ENCODE measurements at regions not wholly inside any gene's neighbourhood (a gene's known extent, or its start where the extent isn't known, plus 50 kb on each side); places are given as distances from the start of the nearest gene placed in this dataset.

GRCh38 chr6:17032590-17032987 is 69.3 kb upstream of the STMND1 start:
- intact Hi-C loops (cut with DNase I; ENCODE audit: low total_unique reads): no loop called here
- WGBS, 2 donors: 13 to 19% methylated on average over 3 of the region's 3 CpGs
- DNase-seq (ENCODE audit: low spot score in 2 of 2): no peak
- TF ChIP-seq CTCF (IDR thresholded peaks at IDR 0.05) (no peak), POLR2A (IDR thresholded peaks at IDR 0.05) (no peak)
- H3K4me3 ChIP-seq (ENCODE audit: low read depth, poor library complexity, severe bottlenecking): no peak overlapping the region

- intact Hi-C loops (cut with DNase I; ENCODE audit: low total_unique reads): no loop called here
- TF ChIP-seq CTCF (IDR thresholded peaks at IDR 0.05) (no peak), POLR2A (IDR thresholded peaks at IDR 0.05) (no peak)
- whole genome bisulfite sequencing, 2 donors: 96 to 97% methylated on average over 19 of the region's 19 CpGs
- DNase-seq (ENCODE audit: low spot score in 2 of 2): no peak
- no peak overlapping the region for H3K4me3 ChIP-seq (ENCODE audit: low read depth, poor library complexity, severe bottlenecking)
Observed at GRCh38 chr6:17031961-17032360, 69.9 kb upstream of the STMND1 start.

GRCh38 chr6:17027441-17027840 is 74.4 kb upstream of the STMND1 start:
- intact Hi-C loops (cut with DNase I; ENCODE audit: low total_unique reads): no loop called here
- DNase-seq (ENCODE audit: low spot score in 2 of 2): no peak
- H3K4me3 ChIP-seq (ENCODE audit: low read depth, poor library complexity, severe bottlenecking): no peak overlapping the region
- WGBS, 2 donors: 82 to 91% methylated on average over 1 of the region's 1 CpG
- TF ChIP-seq POLR2A (IDR thresholded peaks at IDR 0.05) (no peak), CTCF (IDR thresholded peaks at IDR 0.05) (no peak)

GRCh38 chr6:17022604-17023003 is 79.2 kb upstream of the STMND1 start:
- WGBS, 2 donors: 81 to 83% methylated on average over 3 of the region's 3 CpGs
- no peak for DNase-seq (ENCODE audit: low spot score in 2 of 2)
- intact Hi-C loops (cut with DNase I; ENCODE audit: low total_unique reads): no loop called here

GRCh38 chr6:17021539-17021889 is 80.3 kb upstream of the STMND1 start:
- no peak overlapping the region for H3K4me3 ChIP-seq (ENCODE audit: low read depth, poor library complexity, severe bottlenecking)
- no peak for DNase-seq (ENCODE audit: low spot score in 2 of 2)
- 67 to 74% methylated on average over 5 of the region's 5 CpGs for WGBS, 2 donors
- TF ChIP-seq POLR2A (IDR thresholded peaks at IDR 0.05) (no peak), CTCF (IDR thresholded peaks at IDR 0.05) (no peak)
- intact Hi-C loops (cut with DNase I; ENCODE audit: low total_unique reads): no loop called here

More at GRCh38 chr6:17022604-17023003, 79.2 kb upstream of the STMND1 start:
- TF ChIP-seq POLR2A (IDR thresholded peaks at IDR 0.05) (no peak), CTCF (IDR thresholded peaks at IDR 0.05) (no peak)
- no peak overlapping the region for H3K4me3 ChIP-seq (ENCODE audit: low read depth, poor library complexity, severe bottlenecking)

GRCh38 chr6:17020889-17021538 is 80.8 kb upstream of the STMND1 start:
- DNase-seq (ENCODE audit: low spot score in 2 of 2): no peak
- no peak for TF ChIP-seq POLR2A (IDR thresholded peaks at IDR 0.05)
- 33 to 60% methylated on average over 3 of the region's 3 CpGs for WGBS, 2 donors
- H3K4me3 ChIP-seq (ENCODE audit: low read depth, poor library complexity, severe bottlenecking): no peak overlapping the region
- intact Hi-C loops (cut with DNase I; ENCODE audit: low total_unique reads): no loop called here
